ENCODE measurements at regions not wholly inside any gene's neighbourhood (a gene's known extent, or its start where the extent isn't known, plus 50 kb on each side); places are given as distances from the start of the nearest gene placed in this dataset.
"Not testable (repeated sequence)": the region's sequence is repeated elsewhere in the genome, so short reads cannot be mapped to it uniquely, and the experiment has no call there.

- TF ChIP-seq CTCF (conservative IDR thresholded peaks at IDR 0.05; ENCODE audit: low read depth, low read length) = no peak
- H3K4me3 ChIP-seq (ENCODE audit: low read depth, low read length) = no peak overlapping the region
- no peak for DNase-seq (ENCODE audit: low read depth)
Observed at GRCh38 chr9:87040410-87041009, 93.2 kb upstream of the GAS1 start.

- H3K4me3 ChIP-seq (ENCODE audit: low read depth, low read length); DNase-seq (ENCODE audit: low read depth): not testable (repeated sequence)
Observed at GRCh38 chr9:87041553-87042235, 94.4 kb upstream of the GAS1 start.

- not testable (repeated sequence) for H3K4me3 ChIP-seq (ENCODE audit: low read depth, low read length); DNase-seq (ENCODE audit: low read depth)
Observed at GRCh38 chr9:87049929-87050608, 102.8 kb upstream of the GAS1 start.

DNA sequence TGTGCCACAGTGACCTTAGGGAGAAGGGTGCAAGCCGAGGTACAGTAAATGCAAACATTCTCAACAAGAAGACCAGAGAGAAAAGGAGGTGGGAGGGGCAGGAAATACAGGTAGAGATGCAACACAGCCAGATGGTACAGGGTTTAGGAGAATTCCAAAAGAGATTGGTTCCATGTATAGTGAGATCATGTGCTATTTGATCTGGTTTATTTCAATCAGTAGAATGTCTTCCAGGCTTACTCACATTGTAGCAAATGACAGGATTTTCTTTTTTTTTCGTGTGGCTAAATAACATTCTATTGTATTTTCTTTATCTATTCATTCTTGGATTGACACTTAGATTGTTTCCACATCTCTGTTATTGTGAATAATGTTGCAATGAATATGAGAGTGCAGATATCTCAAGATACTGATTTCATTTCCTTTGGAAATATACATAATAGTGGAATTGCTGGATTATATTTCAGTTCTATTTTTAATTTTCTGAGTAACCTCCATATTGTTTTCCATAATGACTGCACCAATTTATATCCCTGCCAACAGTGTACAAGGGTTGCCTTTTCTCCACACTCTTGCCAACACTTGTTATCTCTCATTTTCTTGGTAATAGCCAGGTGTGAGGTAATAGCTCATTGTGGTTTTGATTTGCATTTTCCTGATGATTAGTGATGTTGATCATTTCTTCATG lies 107.8 kb upstream of the GAS1 start:
- H3K4me3 ChIP-seq (ENCODE audit: low read depth, low read length) = no peak overlapping the region
- TF ChIP-seq CTCF (conservative IDR thresholded peaks at IDR 0.05; ENCODE audit: low read depth, low read length) = no peak
- DNase-seq (ENCODE audit: low read depth) = no peak

DNA sequence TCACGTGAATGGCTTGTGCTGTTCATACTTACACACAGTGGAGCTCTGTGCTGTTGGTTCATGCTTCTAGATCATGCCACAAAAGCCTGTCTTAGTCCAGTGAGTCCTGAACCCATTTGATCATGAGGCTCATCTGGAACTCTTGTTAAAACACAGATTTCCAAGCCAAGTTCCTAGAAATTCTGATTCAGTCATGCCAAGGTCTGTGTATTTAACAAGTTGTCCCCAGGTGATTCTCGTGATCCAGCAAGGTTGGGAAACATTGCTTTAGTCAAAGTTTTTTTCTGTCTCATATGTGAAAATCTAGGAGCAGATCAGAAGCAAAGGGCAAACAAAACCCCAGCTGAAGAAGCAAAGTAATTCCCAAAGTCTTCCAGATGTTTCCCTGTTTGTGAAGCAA lies 112.5 kb upstream of the GAS1 start:
- H3K4me3 ChIP-seq (ENCODE audit: low read depth, low read length) = no peak overlapping the region
- TF ChIP-seq CTCF (conservative IDR thresholded peaks at IDR 0.05; ENCODE audit: low read depth, low read length) = no peak
- DNase-seq (ENCODE audit: low read depth) = no peak

GRCh38 chr9:87062746-87063145 lies 115.4 kb upstream of the GAS1 start:
- no peak for DNase-seq (ENCODE audit: low read depth)
- no peak for TF ChIP-seq CTCF (conservative IDR thresholded peaks at IDR 0.05; ENCODE audit: low read depth, low read length)
- no peak overlapping the region for H3K4me3 ChIP-seq (ENCODE audit: low read depth, low read length)

DNA sequence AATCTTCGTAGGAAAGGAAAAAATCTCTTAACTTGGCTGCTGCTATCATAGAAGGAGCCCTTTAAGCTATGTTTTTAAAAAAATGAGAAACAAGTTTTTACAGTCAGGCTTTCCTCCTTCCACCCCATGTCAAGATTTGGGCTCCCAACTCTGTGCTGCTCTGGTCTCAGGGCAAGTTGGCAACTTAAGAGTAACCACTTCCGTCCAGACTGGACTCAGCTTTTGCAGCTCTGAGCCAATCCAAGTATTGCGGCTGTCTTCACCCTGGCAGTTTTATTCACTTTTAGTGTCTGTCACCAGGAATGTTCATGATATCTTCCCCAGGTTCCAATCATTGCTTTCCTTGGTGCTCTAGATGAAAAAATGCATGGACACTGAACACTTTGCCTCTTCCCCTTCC lies 115.9 kb upstream of the GAS1 start:
- DNase-seq (ENCODE audit: low read depth) = peak; percentile 32
- TF ChIP-seq CTCF (conservative IDR thresholded peaks at IDR 0.05; ENCODE audit: low read depth, low read length) = no peak
- no peak overlapping the region for H3K4me3 ChIP-seq (ENCODE audit: low read depth, low read length)

All from choroid plexus epithelial cell (primary cell).